LNCaP clone FGC (cell line): ENCODE measurements at regions not wholly inside any gene's neighbourhood (a gene's known extent, or its start where the extent isn't known, plus 50 kb on each side); places are given as distances from the start of the nearest gene placed in this dataset.

Experiments
- DNase-seq: peaks from one replicate; pipeline ENCODE4 v3.0.0-alpha.2; 2011; ENCODE audit warnings: low read depth
- H3K4me3 ChIP-seq: 2 replicates; pipeline ENCODE4 v1.5.1; 2011; ENCODE audit warnings: mild to moderate bottlenecking, low read depth, low read length, control low read depth
- TF ChIP-seq, protein P1 (sequence below): IDR thresholded peaks from 2 replicates; pipeline ENCODE4 v1.5.1; 2012; ENCODE audit warnings: mild to moderate bottlenecking; ENCODE audit not compliant: control insufficient read depth, insufficient read depth; ENCODE audit errors: extremely low read depth

DNA sequence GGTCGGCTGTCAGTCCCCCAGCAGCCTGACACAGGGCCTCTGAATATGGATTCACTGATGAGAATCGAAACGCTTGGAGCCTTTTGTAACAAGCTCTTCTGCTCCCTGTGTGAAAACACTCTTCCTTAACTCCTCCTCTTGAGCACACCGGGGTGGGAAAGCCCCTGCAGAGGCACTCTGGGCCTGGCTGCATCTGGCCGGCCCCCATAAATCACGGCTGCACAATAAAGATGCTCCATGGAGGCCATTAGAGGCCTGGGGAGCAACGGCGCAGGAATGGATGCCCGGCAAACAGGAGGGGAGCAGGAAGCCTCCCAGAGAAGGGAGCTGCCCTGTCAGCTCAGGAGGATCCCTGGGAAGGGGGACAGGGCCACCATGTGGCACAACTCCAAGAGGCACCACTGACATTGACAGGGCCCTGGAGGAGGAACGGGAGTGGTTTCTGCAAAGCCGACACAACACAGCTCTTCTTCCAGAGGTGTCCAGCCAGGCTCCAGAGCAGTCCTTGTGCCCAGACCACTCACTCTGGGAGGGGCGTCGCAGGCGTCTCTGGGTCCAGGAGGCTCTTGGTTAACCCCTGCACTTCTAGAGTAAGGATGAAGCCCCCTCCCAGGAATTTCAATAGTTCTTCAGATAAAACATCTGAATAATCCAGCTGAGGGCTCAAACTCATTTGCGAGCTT, 509.3 kb upstream of the PPP2R3A start:
- H3K4me3 ChIP-seq, result no peak overlapping the region
- TF ChIP-seq, protein P1, sequence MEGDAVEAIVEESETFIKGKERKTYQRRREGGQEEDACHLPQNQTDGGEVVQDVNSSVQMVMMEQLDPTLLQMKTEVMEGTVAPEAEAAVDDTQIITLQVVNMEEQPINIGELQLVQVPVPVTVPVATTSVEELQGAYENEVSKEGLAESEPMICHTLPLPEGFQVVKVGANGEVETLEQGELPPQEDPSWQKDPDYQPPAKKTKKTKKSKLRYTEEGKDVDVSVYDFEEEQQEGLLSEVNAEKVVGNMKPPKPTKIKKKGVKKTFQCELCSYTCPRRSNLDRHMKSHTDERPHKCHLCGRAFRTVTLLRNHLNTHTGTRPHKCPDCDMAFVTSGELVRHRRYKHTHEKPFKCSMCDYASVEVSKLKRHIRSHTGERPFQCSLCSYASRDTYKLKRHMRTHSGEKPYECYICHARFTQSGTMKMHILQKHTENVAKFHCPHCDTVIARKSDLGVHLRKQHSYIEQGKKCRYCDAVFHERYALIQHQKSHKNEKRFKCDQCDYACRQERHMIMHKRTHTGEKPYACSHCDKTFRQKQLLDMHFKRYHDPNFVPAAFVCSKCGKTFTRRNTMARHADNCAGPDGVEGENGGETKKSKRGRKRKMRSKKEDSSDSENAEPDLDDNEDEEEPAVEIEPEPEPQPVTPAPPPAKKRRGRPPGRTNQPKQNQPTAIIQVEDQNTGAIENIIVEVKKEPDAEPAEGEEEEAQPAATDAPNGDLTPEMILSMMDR, result no peak
- no peak for DNase-seq

DNA sequence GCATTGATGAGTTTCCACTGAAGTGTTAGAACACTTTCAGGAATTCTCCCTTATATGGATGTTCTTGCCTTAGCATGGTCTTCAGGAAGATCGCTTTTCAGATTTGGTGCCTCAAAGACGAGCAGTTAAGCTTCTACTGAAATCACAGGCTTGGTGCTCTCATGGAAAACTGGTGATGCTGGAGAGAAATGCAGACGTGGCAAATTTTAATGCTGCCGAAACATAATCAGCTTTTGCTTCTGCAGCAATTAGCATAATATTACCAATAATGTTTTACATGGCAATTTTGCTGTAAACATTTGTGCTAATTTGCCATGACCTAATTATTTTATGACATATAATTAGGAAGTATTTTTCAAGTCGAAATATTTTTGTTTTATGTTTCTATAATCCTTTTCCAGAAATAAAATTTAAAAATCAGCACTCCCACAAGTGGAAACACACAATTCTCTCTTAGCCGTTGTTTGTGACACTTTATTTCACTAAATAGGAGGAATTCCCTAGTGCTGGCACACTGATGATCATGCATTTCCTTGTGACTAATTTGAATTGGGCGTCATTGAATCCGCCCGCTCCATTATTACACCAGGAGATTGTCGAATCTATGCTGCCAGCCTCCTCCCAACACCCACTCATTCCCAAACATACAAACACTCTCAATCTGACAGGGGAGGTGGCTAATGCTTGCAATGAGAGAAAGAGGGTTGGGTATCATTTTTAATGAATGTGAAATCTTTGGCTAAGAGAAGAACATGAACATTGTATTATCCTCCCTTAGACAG, 506.8 kb upstream of the PPP2R3A start:
- DNase-seq, result no peak
- H3K4me3 ChIP-seq, result no peak overlapping the region
- TF ChIP-seq, protein P1, result no peak

DNA sequence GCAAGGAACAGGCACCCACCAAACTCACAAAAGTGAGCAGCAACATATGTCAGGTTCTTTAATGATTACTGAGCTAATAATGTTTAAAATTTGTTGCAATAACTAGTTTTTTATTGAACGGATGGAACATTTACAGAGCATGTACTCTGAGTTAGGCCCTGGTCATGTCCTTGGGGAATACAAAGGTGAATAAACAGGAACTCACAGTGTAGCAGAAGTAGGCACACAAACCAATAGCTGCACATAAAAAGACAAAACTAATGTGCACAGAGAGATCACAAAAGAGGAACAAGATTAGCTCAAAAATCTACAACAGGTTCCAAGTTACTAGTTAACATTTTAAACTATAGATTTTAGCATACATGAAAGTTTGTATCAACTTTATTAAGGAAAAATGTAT, 505.3 kb upstream of the PPP2R3A start:
- no peak overlapping the region for H3K4me3 ChIP-seq
- TF ChIP-seq, protein P1, result no peak
- no peak for DNase-seq

DNA sequence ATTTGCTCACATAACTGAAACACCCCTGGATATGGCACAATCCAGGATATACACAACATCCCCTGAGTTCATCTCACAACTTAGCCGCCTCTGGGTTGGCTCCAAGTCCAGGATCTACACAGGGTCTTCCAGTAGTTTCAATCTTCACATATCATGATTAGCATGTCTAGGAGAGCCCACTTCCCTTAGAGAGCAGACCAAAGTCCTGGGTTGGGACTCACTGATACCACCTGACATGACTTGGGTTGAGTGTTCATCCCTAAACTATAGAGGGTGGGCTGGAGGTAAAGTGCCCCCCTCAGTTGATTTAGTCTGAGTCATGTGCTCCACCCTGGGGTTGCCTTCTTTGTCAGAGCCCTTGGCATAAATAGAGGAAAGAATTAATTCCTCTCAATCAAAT, 493.6 kb upstream of the PPP2R3A start:
- DNase-seq, result no peak
- TF ChIP-seq, protein P1, result no peak
- no peak overlapping the region for H3K4me3 ChIP-seq

DNA sequence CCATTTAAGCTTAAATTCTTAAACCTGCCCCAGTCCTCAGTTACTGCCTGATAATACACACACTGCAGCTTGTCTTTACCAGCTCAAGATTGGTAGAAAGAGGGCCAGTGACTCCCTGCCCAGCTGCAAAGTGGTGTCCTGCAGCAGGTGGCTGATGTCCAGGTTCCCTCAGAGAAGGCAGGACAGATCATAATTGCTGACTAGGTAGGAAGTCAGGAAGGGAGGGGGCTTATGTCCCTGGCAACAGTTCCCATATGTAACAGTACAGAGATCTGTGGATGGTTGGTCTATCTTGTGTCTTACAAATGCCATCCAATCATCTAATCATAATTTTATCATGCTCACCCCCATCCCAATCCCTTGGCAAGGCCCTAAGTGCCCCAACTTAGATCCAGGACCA, 492.1 kb upstream of the PPP2R3A start:
- no peak overlapping the region for H3K4me3 ChIP-seq
- TF ChIP-seq, protein P1, result no peak
- DNase-seq, result no peak

DNA sequence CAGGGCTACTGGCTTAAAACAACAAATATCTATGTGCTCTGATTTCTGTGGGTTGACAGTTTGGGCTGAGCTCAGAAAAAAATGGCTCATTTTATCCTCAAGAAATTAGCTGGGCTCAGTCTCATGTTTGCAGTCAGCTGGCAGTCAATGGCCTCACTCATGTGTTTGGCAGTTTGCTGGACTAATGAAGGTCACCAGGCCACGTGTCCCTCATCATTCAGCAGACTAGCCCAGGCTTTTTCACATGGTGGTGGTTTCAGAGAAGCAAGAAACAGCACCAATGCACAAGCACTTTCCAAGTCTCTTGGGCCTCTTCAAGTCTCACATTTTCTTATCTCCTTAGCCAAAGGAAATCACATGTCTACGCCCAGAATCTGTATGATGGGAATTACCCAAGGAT, 478.3 kb upstream of the PPP2R3A start:
- TF ChIP-seq, protein P1, result no peak
- no peak overlapping the region for H3K4me3 ChIP-seq
- no peak for DNase-seq
